Motor neuron (in vitro differentiated cells): ENCODE measurements at regions not wholly inside any gene's neighbourhood (a gene's known extent, or its start where the extent isn't known, plus 50 kb on each side); places are given as distances from the start of the nearest gene placed in this dataset.
A peak's percentile ranks its signal among the peaks of the same experiment; 100 is the strongest.

Experiments used
- ATAC-seq, 8 experiments: fragments of 200-7000 bp; cut with Tn5 transposase; replicated peaks in 6 of 8; 2 replicates each; pipeline ENCODE4 v1.8.0; 2021; ENCODE audit warnings: mild to moderate bottlenecking in 8 of 8, moderate library complexity in 8 of 8
- H3K27ac ChIP-seq, 2 donors: fragments of 250-450 bp; sonication (Bioruptor Pico); 2 replicates each; pipeline ENCODE4 v1.9.0; 2021; ENCODE audit warnings: antibody characterized with exemption in 2 of 2, mild to moderate bottlenecking in 2 of 2, moderate library complexity in 1 of 2
- H3K4me1 ChIP-seq, 2 donors: fragments of 250-450 bp; sonication (Bioruptor Pico); replicated peaks in 1 of 2; 2 replicates each; pipeline ENCODE4 v1.6.1; 2021; ENCODE audit warnings: antibody characterized with exemption in 2 of 2, mild to moderate bottlenecking in 2 of 2, moderate library complexity in 1 of 2
- H3K4me3 ChIP-seq, 5 donors: fragments of 250-450 bp; sonication (Bioruptor Pico); 2 replicates each; pipeline ENCODE4 v1.9.0; 2021; ENCODE audit warnings: antibody characterized with exemption in 5 of 5, mild to moderate bottlenecking in 5 of 5, moderate library complexity in 4 of 5
- WGBS, 10 experiments: fragments of 450-650 bp; shearing (Covaris generic); methylation state at CpG; one replicate each; pipeline ENCODE4 v1.0.0; 2022; 5-methylcytosine and 5-hydroxymethylcytosine counted together
- in situ Hi-C, 9 experiments: fragments of 400-800 bp; cut with MboI; loops; one replicate each; pipeline ENCODE4 v1.15.0; 2021; ENCODE audit warnings: low sequenced_read_pairs in 9 of 9, low pct_unique_long_range_greater_than_20kb in 2 of 9; ENCODE audit not compliant: unreplicated experiment in 9 of 9

DNA sequence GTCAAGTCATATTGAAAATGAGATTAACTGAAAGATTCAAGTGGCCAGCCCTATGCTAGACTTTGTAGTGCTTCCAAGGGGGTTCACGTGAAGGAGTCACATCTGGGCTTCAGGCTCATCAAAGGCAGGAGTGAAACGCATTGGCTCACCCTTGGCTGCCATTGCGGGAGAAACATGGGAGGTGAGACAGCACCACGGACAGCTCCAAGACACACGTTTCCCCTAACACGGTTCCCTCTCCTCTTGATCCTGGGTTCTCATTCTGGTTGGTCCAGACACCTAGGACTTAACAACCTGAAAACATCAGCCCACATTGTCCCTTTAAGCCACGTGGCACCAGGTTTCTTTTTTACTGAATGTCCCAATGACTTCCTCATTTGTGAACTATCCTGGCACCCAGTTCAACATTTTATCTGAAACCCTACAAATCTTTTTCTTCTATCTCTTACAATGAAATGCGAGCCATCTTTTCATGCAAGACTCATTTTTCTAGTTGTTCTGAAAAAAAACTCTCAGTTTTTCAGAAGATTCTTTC lies 279.0 kb upstream of the VCX3A start:
- no peak for ATAC-seq
- no peaks in the 10 kb centered on the region for H3K4me1 ChIP-seq
- in situ Hi-C loops = no loop called here
- WGBS, 10 experiments = 0 to 100% (median 64%) methylated on average over 1 to 5 of the region's 8 CpGs; no CpG with 5 or more reads in 6 of the 10 experiments
- no peak overlapping the region for H3K27ac ChIP-seq
- H3K4me3 ChIP-seq = no peak overlapping the region

DNA sequence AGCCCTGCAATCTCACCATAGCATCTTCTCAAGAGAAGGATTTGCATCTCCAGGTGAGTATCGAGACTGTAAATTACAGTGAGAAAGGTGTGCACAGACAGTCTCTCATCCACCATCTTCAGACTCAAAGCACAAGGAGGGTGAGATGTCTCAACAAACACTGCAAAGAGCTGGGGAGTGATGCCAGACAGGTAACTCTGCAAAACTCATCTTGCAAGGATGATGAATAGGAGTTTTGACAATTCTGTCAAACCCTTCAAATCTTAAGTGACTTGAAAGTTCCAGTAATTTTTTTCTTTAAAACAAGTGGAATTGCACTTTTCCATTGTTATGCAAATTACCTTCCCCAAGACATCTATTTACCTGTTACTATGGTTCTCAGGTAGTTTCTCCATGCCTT lies 277.2 kb upstream of the VCX3A start:
- in situ Hi-C loops = no loop called here
- H3K4me3 ChIP-seq = no peak overlapping the region
- no peak for ATAC-seq
- H3K27ac ChIP-seq = no peak overlapping the region
- H3K4me1 ChIP-seq = no peaks in the 10 kb centered on the region
- 75 to 100% (median 86%) methylated on average over 1 of the region's 1 CpG; no CpG with 5 or more reads in 7 of the 10 experiments for WGBS, 10 experiments

DNA sequence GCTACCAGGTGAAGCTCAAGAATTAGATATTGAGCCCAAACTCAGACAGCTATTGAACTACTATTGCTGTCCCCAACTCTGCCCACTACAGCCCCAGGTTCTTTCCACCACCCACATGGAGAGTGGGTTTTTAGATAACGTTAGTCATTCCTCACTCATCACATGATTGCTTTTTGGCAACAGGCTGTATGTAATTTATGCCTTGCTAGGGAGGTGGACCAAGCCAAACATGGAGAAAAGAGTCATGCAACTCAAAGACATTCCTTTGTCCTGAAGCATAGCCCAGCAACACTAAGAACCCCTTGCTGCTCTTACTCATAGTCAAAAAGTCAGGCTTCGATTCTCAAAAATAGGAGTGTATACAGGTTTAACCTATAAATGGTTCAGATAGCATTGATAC lies 275.9 kb upstream of the VCX3A start:
- WGBS, 10 experiments = 40 to 88% methylated on average over 1 to 2 of the region's 2 CpGs; no CpG with 5 or more reads in 8 of the 10 experiments
- in situ Hi-C loops = no loop called here
- Histone ChIP-seq H3K4me1 (no peaks in the 10 kb centered on the region), H3K27ac (no peak overlapping the region), H3K4me3 (no peak overlapping the region)
- ATAC-seq = peak in 2 of 8 experiments; percentile 71 to 72

DNA sequence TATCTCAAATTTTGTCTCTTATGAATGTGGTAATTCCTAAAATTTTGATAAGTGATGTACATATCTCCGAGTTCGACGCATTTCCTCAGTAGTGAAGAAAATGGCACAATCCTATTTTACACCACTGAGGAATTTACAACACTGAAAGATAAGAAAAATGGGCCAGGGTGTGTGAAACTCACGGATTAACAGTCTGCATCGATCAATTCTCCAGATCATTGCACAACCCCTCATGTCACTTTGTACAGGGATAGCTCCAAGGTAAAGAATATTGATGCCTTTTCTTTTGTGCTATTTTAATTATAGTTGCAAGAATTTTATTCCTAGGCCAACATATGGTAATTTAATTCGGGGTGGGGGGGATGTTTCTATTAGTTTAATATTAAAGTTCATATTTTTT lies 268.7 kb upstream of the VCX3A start:
- no peak for ATAC-seq

DNA sequence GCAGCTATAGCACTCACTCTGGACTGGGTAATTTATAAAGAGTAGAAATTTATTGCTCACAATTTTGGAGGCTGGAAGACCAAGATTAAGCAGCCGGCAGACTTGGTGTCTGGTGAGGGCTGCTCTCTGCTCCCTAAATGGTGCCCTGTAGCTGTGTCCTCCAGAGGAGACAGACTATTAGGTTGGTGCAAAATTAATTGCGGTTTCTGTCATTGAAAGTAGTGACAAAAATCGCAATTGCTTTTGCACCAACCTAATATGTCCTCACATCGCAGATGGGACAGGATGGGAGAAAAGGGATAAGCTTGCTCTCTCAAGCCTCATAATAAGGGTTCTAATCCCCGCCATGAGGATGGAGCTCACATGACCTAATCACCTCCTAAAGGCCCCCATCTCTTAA lies 258.1 kb upstream of the VCX3A start:
- no peak for ATAC-seq
- Histone ChIP-seq H3K4me1 (no peaks in the 10 kb centered on the region), H3K4me3 (no peak overlapping the region), H3K27ac (no peak overlapping the region)
- 50 to 100% (median 94%) methylated on average over 1 to 5 of the region's 5 CpGs; no CpG with 5 or more reads in 7 of the 10 experiments for WGBS, 10 experiments
- in situ Hi-C loops = no loop called here

More for the DNA sequence above, 268.7 kb upstream of the VCX3A start:
- 0 to 87% (median 64%) methylated on average over 1 to 6 of the region's 6 CpGs; no CpG with 5 or more reads in 6 of the 10 experiments for WGBS, 10 experiments
- no peak overlapping the region for H3K27ac ChIP-seq
- in situ Hi-C loops = no loop called here
- no peaks in the 10 kb centered on the region for H3K4me1 ChIP-seq
- no peak overlapping the region for H3K4me3 ChIP-seq

DNA sequence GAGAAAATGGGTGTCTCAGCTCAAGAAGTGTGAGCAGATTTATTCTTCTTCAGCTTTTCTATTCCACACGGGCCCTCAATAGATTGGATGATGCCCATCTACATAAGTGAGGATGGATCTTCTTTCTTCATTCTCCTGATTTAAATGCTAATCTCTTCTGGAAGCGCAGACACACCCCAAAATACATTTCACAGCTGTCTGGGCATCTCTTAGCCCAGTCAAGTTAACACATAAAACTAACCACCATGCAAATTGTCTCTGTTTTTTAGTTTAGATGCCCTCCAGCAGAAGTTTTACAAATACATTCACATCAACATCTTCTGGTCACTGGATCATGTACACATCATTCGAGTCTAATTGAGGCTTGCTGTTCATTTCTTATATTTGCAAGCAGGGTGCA lies 249.0 kb upstream of the VCX3A start:
- H3K4me1 ChIP-seq = peaks cover 6 to 9% of the 10 kb centered on the region in 2 donors
- ATAC-seq = peak in 3 of 8 experiments; percentile 46 to 92 (median 68)
- no peak overlapping the region for H3K4me3 ChIP-seq
- in situ Hi-C loops = no loop called here
- H3K27ac ChIP-seq = no peak overlapping the region
- WGBS, 10 experiments = 0 to 69% (median 0%) methylated on average over 2 to 3 of the region's 3 CpGs; no CpG with 5 or more reads in 7 of the 10 experiments

DNA sequence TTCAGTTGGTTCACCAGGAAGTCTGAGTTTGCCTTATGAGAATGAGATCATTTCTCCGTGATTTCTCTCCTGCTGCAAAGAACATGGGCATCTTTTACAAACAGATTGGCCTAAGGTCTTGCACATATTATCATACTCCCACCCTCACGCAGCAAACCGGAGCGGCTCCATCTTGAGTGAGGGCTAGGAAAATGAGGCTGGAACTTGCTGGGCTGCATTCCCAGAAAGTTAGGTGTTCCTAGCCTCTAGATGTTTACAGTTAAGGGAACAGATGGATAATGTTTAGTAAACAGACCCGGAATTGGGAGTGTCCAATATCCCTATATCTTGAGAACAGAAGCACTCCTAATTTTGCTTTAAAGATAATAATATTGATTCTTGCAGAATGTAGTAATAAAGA lies 247.9 kb upstream of the VCX3A start:
- in situ Hi-C loops = no loop called here
- Histone ChIP-seq H3K4me3 (no peak overlapping the region), H3K27ac (no peak overlapping the region), H3K4me1 (peaks cover 12 to 15% of the 10 kb centered on the region in 2 donors)
- WGBS, 10 experiments = 40 to 100% (median 76%) methylated on average over 1 to 5 of the region's 5 CpGs; no CpG with 5 or more reads in 6 of the 10 experiments
- no peak for ATAC-seq

DNA sequence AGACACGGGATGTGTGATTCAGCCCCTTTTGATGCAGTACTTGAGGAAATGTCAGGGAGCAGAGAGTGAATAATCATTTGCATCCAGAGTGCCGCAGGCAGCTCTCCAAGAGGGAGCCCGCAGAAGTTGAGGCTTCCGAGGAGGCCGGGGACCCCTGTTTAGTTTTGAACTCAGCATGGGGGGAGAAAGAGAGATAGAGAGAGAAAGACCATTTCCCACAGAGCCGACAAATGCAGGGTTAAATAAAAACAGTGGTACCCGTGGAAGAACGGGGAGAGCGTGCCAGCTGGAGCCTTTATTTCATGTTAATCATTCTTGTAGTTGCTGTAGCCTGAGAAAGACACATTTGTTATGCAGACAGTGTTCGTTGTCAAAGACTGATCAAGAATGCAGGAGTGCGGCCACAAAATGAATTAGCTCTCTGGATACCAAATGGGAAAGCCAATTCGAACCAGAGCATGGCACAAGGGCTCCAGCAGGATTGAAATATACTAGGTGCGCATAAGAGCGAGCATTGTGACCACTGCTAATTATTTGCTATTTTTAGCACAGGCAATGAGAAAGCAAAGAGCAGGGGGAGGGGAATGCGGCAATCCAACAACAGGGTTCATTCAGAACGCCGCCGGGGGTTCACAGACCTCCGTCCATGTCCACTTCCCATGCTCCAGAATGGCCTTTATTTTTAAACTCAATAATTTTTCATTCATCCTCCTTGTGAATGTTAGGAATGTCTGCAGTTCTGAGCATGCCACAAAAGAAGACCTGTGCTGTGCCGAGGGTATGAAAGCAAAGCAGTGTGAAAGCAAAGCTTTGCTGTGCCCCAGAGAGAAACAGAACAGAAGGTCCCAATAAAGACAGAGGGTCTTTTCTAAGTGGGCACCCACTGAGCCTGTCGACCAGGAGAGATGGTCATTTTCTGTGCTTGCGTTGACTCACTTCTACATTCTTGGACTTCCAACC lies 243.9 kb upstream of the VCX3A start:
- Histone ChIP-seq H3K4me1 (peaks cover 14 to 27% of the 10 kb centered on the region in 2 donors), H3K27ac (peak overlapping the region; percentile 62 to 82), H3K4me3 (peak overlapping the region; percentile 2 to 28 (median 20))
- ATAC-seq = peak; percentile 76 to 92 (median 90)
- in situ Hi-C loops = no loop called here
- WGBS, 10 experiments = 0 to 18% (median 1%) methylated on average over 1 to 17 of the region's 22 CpGs; no CpG with 5 or more reads in 4 of the 10 experiments

DNA sequence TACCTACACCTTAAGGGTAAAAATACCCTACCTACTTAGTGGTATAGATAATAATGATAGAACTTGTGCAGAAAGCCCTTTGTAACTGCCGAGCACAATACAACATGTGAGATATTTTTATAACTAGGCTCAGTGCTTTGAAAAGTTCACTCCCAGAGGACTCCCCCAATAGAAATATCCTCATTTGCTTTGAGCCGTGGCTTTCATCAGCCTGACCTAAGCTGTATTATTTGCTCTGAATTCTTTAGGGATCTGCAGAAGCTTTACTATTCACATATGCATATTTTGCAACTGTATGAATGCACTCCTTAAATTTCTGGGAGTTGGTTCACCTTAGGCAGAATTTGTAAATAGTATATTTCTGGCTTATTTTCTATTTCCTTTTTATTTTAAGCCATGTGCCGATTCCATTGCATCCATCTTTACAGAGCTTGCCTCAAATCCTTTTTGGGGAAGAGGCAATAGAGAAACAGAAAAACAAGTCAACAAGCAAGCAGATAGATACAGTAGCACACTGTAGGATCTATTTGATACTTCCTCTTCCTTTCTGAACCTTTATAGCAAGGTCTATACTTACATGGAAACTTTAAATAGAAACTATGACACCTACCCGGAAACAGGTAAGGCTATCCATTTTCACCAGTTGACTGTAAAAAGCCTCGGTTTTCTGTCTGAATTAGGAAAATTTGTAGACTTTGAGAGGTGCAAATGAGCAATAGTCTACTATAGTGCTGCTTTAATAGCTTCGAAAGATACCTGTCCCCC lies 242.5 kb upstream of the VCX3A start:
- in situ Hi-C loops = no loop called here
- WGBS, 10 experiments = 4 to 72% (median 36%) methylated on average over 1 to 6 of the region's 6 CpGs; no CpG with 5 or more reads in 3 of the 10 experiments
- peak in 3 of 8 experiments; percentile 18 to 72 (median 31) for ATAC-seq
- Histone ChIP-seq H3K4me3 (no peak overlapping the region), H3K4me1 (peaks cover 14 to 27% of the 10 kb centered on the region in 2 donors), H3K27ac (no peak overlapping the region)

DNA sequence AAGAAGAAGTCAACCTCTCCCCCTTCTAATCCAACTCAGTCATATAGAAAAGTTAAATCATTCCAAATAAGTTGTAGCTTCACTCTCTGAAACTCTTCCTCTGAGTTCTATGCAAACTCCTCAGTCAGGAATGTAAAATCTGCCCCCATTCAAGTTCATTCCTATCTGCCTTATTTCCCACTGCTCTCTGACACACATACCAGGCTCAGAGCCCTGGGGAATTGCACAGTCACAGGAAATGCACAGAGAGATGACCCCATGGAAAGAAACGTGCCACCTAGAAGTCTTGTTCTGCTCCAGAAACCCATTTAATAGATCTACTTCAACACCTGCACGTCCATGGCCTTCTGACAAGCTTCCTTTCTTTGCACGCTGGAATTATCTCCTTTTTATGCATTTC lies 236.0 kb upstream of the VCX3A start:
- peaks cover 14 to 15% of the 10 kb centered on the region in 2 donors for H3K4me1 ChIP-seq
- ATAC-seq = no peak
- in situ Hi-C loops = no loop called here
- 0 to 100% (median 86%) methylated on average over 1 to 3 of the region's 3 CpGs; no CpG with 5 or more reads in 5 of the 10 experiments for WGBS, 10 experiments
- no peak overlapping the region for H3K4me3 ChIP-seq
- H3K27ac ChIP-seq = no peak overlapping the region

DNA sequence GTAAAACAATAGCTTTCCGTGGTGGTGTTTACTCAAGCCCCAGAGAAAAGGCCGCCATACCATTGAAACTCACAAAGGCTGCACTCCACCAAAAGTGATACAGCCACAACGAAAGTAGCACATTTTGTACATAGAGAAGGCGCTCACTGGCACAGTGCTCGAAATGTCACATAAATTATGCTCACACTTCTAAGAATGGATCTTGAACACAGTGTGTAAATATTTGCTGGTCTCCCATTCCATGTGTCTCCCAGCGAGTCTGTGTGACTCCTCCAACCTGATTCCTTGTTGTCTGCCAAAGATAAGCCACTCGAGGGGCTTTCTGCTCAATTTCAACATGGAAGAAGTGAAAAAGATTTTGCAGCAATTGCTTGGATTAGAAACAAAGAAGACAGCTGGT lies 234.0 kb upstream of the VCX3A start:
- WGBS, 10 experiments = 38 to 80% (median 64%) methylated on average over 1 to 4 of the region's 7 CpGs; no CpG with 5 or more reads in 7 of the 10 experiments
- no peak overlapping the region for H3K27ac ChIP-seq
- in situ Hi-C loops = no loop called here
- peaks cover 14 to 15% of the 10 kb centered on the region in 2 donors for H3K4me1 ChIP-seq
- no peak overlapping the region for H3K4me3 ChIP-seq
- peak in 2 of 8 experiments; percentile 44 to 99 for ATAC-seq

DNA sequence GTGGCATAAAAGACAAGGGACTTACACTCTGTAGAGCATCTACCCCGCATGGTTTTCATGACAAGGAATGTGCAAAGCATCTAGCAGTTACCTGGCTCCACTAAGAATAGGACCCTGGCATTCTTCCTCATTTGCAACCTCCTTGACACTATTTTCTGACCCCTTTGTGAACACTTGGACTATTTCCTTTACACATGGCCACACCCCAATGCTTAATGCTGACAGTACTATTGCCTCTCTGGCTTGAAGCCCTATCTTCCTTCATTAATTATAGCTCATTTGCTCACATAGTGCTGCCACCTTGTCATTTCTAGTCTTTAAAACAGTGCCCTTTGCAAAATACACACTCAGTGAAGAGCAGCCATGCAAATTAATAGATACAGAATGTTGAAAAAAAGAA lies 226.3 kb upstream of the VCX3A start:
- Histone ChIP-seq H3K27ac (no peak overlapping the region), H3K4me3 (no peak overlapping the region), H3K4me1 (no peaks in the 10 kb centered on the region)
- in situ Hi-C loops = no loop called here
- no peak for ATAC-seq
- WGBS, 10 experiments = 33 to 100% (median 85%) methylated on average over 1 of the region's 1 CpG; no CpG with 5 or more reads in 6 of the 10 experiments
